ENCODE measurements at regions not wholly inside any gene's neighbourhood (a gene's known extent, or its start where the extent isn't known, plus 50 kb on each side); places are given as distances from the start of the nearest gene placed in this dataset.

DNA sequence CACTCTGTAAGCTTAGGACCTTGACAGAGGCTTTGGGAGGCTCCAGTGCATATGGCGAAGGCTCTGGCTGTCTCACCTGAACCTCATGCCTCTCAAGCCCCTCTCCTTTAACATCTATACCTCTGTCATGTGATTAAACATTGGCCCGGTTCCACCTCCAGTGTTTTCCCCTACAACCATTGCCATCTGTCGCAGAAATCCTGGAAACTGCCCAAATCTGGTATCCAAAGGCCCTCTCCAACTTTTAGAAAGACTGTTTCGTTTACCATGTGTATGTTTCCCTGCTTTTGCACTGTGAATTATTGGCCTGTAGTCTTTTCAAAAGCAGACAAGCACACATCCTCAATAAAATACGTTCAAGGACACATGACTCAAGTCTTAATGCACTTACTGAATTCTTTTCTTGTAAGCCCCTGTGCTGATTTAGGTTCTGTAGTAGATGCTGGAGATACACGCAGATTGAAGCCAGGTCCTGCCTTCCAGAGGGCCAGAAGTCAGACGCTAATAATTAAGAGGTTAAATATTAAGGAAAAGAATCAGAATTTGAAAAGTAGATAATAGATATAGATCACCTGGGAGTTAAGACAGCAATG, 386.4 kb upstream of the SLC14A2 start:
- TF ChIP-seq, protein P1, sequence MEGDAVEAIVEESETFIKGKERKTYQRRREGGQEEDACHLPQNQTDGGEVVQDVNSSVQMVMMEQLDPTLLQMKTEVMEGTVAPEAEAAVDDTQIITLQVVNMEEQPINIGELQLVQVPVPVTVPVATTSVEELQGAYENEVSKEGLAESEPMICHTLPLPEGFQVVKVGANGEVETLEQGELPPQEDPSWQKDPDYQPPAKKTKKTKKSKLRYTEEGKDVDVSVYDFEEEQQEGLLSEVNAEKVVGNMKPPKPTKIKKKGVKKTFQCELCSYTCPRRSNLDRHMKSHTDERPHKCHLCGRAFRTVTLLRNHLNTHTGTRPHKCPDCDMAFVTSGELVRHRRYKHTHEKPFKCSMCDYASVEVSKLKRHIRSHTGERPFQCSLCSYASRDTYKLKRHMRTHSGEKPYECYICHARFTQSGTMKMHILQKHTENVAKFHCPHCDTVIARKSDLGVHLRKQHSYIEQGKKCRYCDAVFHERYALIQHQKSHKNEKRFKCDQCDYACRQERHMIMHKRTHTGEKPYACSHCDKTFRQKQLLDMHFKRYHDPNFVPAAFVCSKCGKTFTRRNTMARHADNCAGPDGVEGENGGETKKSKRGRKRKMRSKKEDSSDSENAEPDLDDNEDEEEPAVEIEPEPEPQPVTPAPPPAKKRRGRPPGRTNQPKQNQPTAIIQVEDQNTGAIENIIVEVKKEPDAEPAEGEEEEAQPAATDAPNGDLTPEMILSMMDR (conservative IDR thresholded peaks at IDR 0.05; ENCODE audit: low read depth, low read length): no peak
- TF ChIP-seq EZH2 (IDR thresholded peaks at IDR 0.05; ENCODE audit: low read length, unreplicated experiment): no peak
- TF ChIP-seq EZH2phosphoT487 (IDR thresholded peaks at IDR 0.05; ENCODE audit: borderline replicate concordance, low read length): no peak

Measured in PC-3 (cell line).